K562 (cell line): ENCODE measurements at regions not wholly inside any gene's neighbourhood (a gene's known extent, or its start where the extent isn't known, plus 50 kb on each side); places are given as distances from the start of the nearest gene placed in this dataset.

Experiments
- ATAC-seq: fragments of 200-7000 bp; cut with Tn5 transposase; 3 replicates; pipeline ENCODE4 v1.9.1; 2020; ENCODE audit warnings: moderate library complexity
- BruUV-seq: library from RNA; stranded (reverse); fragments of 400-500 nt; replicated peaks from 2 replicates; lab custom pipeline; 2021; lab: Mats Ljungman, UMichigan
- CTCF ChIA-PET: fragments of 300-600 bp; formaldehyde crosslinking; extraction: SDS; loops from one replicate; lab custom pipeline; 2021; ENCODE audit warnings: low intra/inter-chr PET ratio; lab: Yijun Ruan, JAX
- POLR2A ChIA-PET: fragments of 300-600, 350-650 bp; sonication (Branson Sonifier 250); formaldehyde crosslinking; extraction: SDS; loops from one replicate; lab custom pipeline; 2021; ENCODE audit warnings: antibody characterized with exemption, inconsistent platforms; lab: Yijun Ruan, JAX
- DNase-seq, 4 experiments: peaks; one replicate each; pipeline versions ENCODE4 v3.0.0 to v3.0.0-alpha.2; 2011 to 2018; ENCODE audit warnings: low spot score in 3 of 4, mixed read lengths in 3 of 4; ENCODE audit errors: extremely low read depth in 1 of 4
- FAIRE-seq: peaks from 2 replicates; lab custom pipeline; 2011; peaks lifted over from hg19 to GRCh38; lab: Jason Lieb, UNC
- H2AFZ ChIP-seq: 2 replicates; pipeline ENCODE4 v1.6.0; 2011; ENCODE audit warnings: low read depth, low read length, control low read depth, inconsistent platforms
- H3K27ac ChIP-seq: fragments of 200-600 bp; 3 replicates; pipeline ENCODE4 v1.8.0; 2011; ENCODE audit warnings: low read depth, mild to moderate bottlenecking, control low read depth, inconsistent platforms, low read length, moderate library complexity, mixed read lengths; ENCODE audit errors: extremely low read depth
- H3K27me3 ChIP-seq, 2 experiments: fragments of 300-600 bp in 1 of 2; 2 replicates in 1 of 2; 3 replicates in 1 of 2; pipeline versions ENCODE4 v1.6.0 to v1.8.0; 2011; ENCODE audit warnings: inconsistent platforms in 2 of 2, low read length in 2 of 2, mild to moderate bottlenecking in 1 of 2, mixed read lengths in 1 of 2, moderate library complexity in 1 of 2; ENCODE audit not compliant: control insufficient read depth in 2 of 2, insufficient read depth in 2 of 2
- H3K36me3 ChIP-seq: fragments of 300-600 bp; 3 replicates; pipeline ENCODE4 v1.8.0; 2011; ENCODE audit warnings: mild to moderate bottlenecking, low read length, inconsistent platforms; ENCODE audit not compliant: control insufficient read depth, insufficient read depth
- H3K4me1 ChIP-seq, 2 experiments: fragments of 200-600 bp in 1 of 2; replicated peaks in 1 of 2; 2 replicates in 1 of 2; 3 replicates in 1 of 2; pipeline versions ENCODE4 v1.5.1 to v1.8.0; 2011; ENCODE audit warnings: inconsistent platforms in 2 of 2, low read length in 2 of 2, mild to moderate bottlenecking in 1 of 2, mixed read lengths in 1 of 2, moderate library complexity in 1 of 2; ENCODE audit not compliant: control insufficient read depth in 2 of 2, insufficient read depth in 2 of 2
- H3K4me2 ChIP-seq: 2 replicates; pipeline ENCODE4 v1.6.1; 2011; ENCODE audit warnings: low read length, control low read depth, inconsistent platforms, mixed read lengths; ENCODE audit not compliant: insufficient read depth
- H3K4me3 ChIP-seq: fragments of 200-600 bp; sonication (generic), shearing (Covaris generic); 2 replicates; pipeline ENCODE4 v1.5.1; 2016; ENCODE audit warnings: control low read depth, inconsistent platforms
- H3K79me2 ChIP-seq: fragments of 200-600 bp; 3 replicates; pipeline ENCODE4 v1.8.0; 2011; ENCODE audit warnings: low read length, inconsistent platforms; ENCODE audit not compliant: control insufficient read depth, insufficient read depth
- H3K9ac ChIP-seq, 2 experiments: 2 replicates each; pipeline versions ENCODE4 v1.6.0 to v1.6.1; 2011; ENCODE audit warnings: low read depth in 2 of 2, low read length in 2 of 2, control low read depth in 1 of 2, inconsistent platforms in 1 of 2, mild to moderate bottlenecking in 1 of 2, mixed read lengths in 1 of 2; ENCODE audit not compliant: insufficient read depth in 1 of 2
- H3K9me1 ChIP-seq: one replicate; pipeline ENCODE4 v1.6.0; 2011; ENCODE audit warnings: inconsistent platforms, mild to moderate bottlenecking, low read length, moderate library complexity; ENCODE audit not compliant: control insufficient read depth, insufficient read depth
- H3K9me3 ChIP-seq: replicated peaks from 2 replicates; pipeline ENCODE4 v1.5.1; 2011; ENCODE audit warnings: low read depth, low read length, inconsistent platforms; ENCODE audit not compliant: control insufficient read depth, insufficient read depth
- H4K20me1 ChIP-seq: replicated peaks from 2 replicates; pipeline ENCODE4 v1.6.1; 2011; ENCODE audit warnings: low read length, inconsistent platforms, mixed read lengths; ENCODE audit not compliant: control insufficient read depth, insufficient read depth
- CSDE1 ChIP-seq, 2 experiments: fragments of 450-650 bp; IDR thresholded peaks; 2 replicates each; pipeline ENCODE4 v1.6.1; 2016; ENCODE audit warnings: mild to moderate bottlenecking in 1 of 2
- NFIX ChIP-seq: fragments of 250-450 bp; sonication (Bioruptor Pico); IDR thresholded peaks from 2 replicates; pipeline ENCODE4 v1.4.0; 2020; ENCODE audit warnings: low read depth, mild to moderate bottlenecking, moderate library complexity
- SMAD1 ChIP-seq: fragments of 150-350 bp; IDR thresholded peaks from 2 replicates; pipeline ENCODE4 v1.6.1; 2014; ENCODE audit warnings: low read length, low read depth; ENCODE audit not compliant: partially characterized antibody
- TAF9B ChIP-seq: fragments of 450-650 bp; IDR thresholded peaks from 2 replicates; pipeline ENCODE4 v1.6.1; 2018; ENCODE audit warnings: mild to moderate bottlenecking; ENCODE audit not compliant: partially characterized antibody
- ZBTB7A ChIP-seq: IDR thresholded peaks from 2 replicates; pipeline ENCODE4 v1.6.1; 2011; ENCODE audit warnings: low read depth, mild to moderate bottlenecking, low read length, moderate library complexity, borderline replicate concordance; ENCODE audit not compliant: control insufficient read depth
- ZFP36 ChIP-seq: fragments of 150-350 bp; IDR thresholded peaks from 2 replicates; pipeline ENCODE4 v1.6.1; 2018; ENCODE audit warnings: low read length, low read depth; ENCODE audit not compliant: partially characterized antibody
- ZSCAN32 ChIP-seq: fragments of 450-650 bp; formaldehyde crosslinking; IDR thresholded peaks from 2 replicates; pipeline ENCODE4 v1.4.0; 2020; ENCODE audit warnings: mild to moderate bottlenecking, moderate library complexity
- in situ Hi-C: fragments of 300-500 bp; cut with MboI; formaldehyde crosslinking; loops from 4 replicates; pipeline ENCODE4 v1.15.0; 2018; ENCODE audit warnings: inconsistent platforms, mixed read lengths
- intact Hi-C: fragments of 100-400 bp; cut with micrococcal nuclease; formaldehyde crosslinking; loops from 2 replicates; pipeline ENCODE4 v1.14.2; 2022
- TF ChIP-seq, protein P1 (sequence below): fragments of 450-650 bp; IDR thresholded peaks from 2 replicates; pipeline ENCODE4 v1.6.1; 2016; ENCODE audit warnings: mild to moderate bottlenecking, moderate library complexity

GRCh38 chr7:12056381-12056780 lies 154.7 kb upstream of the TMEM106B start:
- FAIRE-seq = no peak
- DNase-seq = no peak
- no peak for ATAC-seq
- no TSS peak for BruUV-seq
- H4K20me1 ChIP-seq = no peaks in the 10 kb centered on the region
- H3K4me1 ChIP-seq = no peaks in the 10 kb centered on the region
- intact Hi-C loops (no loop called here), in situ Hi-C loops (loop anchor here (25.0 kb wide), 1 partner anchor 556 kb away; no protein-coding TSS in a partner anchor)
- H3K9me3 ChIP-seq = peaks cover 2% of the 10 kb centered on the region; the same call in 1 of the 2 replicates
- no peak overlapping the region for H2AFZ ChIP-seq
- H3K9me1 ChIP-seq = no peaks in the 10 kb centered on the region
- ChIA-PET POLR2A (no interaction called here), CTCF (no interaction called here)
- no peaks in the 10 kb centered on the region for H3K27me3 ChIP-seq
- H3K79me2 ChIP-seq = no peaks in the 10 kb centered on the region
- H3K27ac ChIP-seq = no peak overlapping the region
- H3K36me3 ChIP-seq = no peaks in the 10 kb centered on the region
- H3K9ac ChIP-seq = no peak overlapping the region
- H3K4me3 ChIP-seq = no peak overlapping the region
- no peak overlapping the region for H3K4me2 ChIP-seq
- TF ChIP-seq TAF9B (no peak), NFIX (no peak), ZSCAN32 (CRISPR knock-in tag) (no peak), CSDE1 (IDR thresholded peaks at IDR 0.05) (no peak), ZBTB7A (no peak), SMAD1 (no peak), ZFP36 (no peak)
- TF ChIP-seq, protein P1, sequence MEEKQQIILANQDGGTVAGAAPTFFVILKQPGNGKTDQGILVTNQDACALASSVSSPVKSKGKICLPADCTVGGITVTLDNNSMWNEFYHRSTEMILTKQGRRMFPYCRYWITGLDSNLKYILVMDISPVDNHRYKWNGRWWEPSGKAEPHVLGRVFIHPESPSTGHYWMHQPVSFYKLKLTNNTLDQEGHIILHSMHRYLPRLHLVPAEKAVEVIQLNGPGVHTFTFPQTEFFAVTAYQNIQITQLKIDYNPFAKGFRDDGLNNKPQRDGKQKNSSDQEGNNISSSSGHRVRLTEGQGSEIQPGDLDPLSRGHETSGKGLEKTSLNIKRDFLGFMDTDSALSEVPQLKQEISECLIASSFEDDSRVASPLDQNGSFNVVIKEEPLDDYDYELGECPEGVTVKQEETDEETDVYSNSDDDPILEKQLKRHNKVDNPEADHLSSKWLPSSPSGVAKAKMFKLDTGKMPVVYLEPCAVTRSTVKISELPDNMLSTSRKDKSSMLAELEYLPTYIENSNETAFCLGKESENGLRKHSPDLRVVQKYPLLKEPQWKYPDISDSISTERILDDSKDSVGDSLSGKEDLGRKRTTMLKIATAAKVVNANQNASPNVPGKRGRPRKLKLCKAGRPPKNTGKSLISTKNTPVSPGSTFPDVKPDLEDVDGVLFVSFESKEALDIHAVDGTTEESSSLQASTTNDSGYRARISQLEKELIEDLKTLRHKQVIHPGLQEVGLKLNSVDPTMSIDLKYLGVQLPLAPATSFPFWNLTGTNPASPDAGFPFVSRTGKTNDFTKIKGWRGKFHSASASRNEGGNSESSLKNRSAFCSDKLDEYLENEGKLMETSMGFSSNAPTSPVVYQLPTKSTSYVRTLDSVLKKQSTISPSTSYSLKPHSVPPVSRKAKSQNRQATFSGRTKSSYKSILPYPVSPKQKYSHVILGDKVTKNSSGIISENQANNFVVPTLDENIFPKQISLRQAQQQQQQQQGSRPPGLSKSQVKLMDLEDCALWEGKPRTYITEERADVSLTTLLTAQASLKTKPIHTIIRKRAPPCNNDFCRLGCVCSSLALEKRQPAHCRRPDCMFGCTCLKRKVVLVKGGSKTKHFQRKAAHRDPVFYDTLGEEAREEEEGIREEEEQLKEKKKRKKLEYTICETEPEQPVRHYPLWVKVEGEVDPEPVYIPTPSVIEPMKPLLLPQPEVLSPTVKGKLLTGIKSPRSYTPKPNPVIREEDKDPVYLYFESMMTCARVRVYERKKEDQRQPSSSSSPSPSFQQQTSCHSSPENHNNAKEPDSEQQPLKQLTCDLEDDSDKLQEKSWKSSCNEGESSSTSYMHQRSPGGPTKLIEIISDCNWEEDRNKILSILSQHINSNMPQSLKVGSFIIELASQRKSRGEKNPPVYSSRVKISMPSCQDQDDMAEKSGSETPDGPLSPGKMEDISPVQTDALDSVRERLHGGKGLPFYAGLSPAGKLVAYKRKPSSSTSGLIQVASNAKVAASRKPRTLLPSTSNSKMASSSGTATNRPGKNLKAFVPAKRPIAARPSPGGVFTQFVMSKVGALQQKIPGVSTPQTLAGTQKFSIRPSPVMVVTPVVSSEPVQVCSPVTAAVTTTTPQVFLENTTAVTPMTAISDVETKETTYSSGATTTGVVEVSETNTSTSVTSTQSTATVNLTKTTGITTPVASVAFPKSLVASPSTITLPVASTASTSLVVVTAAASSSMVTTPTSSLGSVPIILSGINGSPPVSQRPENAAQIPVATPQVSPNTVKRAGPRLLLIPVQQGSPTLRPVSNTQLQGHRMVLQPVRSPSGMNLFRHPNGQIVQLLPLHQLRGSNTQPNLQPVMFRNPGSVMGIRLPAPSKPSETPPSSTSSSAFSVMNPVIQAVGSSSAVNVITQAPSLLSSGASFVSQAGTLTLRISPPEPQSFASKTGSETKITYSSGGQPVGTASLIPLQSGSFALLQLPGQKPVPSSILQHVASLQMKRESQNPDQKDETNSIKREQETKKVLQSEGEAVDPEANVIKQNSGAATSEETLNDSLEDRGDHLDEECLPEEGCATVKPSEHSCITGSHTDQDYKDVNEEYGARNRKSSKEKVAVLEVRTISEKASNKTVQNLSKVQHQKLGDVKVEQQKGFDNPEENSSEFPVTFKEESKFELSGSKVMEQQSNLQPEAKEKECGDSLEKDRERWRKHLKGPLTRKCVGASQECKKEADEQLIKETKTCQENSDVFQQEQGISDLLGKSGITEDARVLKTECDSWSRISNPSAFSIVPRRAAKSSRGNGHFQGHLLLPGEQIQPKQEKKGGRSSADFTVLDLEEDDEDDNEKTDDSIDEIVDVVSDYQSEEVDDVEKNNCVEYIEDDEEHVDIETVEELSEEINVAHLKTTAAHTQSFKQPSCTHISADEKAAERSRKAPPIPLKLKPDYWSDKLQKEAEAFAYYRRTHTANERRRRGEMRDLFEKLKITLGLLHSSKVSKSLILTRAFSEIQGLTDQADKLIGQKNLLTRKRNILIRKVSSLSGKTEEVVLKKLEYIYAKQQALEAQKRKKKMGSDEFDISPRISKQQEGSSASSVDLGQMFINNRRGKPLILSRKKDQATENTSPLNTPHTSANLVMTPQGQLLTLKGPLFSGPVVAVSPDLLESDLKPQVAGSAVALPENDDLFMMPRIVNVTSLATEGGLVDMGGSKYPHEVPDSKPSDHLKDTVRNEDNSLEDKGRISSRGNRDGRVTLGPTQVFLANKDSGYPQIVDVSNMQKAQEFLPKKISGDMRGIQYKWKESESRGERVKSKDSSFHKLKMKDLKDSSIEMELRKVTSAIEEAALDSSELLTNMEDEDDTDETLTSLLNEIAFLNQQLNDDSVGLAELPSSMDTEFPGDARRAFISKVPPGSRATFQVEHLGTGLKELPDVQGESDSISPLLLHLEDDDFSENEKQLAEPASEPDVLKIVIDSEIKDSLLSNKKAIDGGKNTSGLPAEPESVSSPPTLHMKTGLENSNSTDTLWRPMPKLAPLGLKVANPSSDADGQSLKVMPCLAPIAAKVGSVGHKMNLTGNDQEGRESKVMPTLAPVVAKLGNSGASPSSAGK = no peak
